SKM-1 treated with dmso at 0.1 percent for 144 hours (cell line): ENCODE measurements at regions not wholly inside any gene's neighbourhood (a gene's known extent, or its start where the extent isn't known, plus 50 kb on each side); places are given as distances from the start of the nearest gene placed in this dataset.
"Not testable (repeated sequence)": the region's sequence is repeated elsewhere in the genome, so short reads cannot be mapped to it uniquely, and the experiment has no call there.

Experiments
- DNase-seq: peaks from one replicate; lab custom pipeline; 2025; ENCODE audit not compliant: unreplicated experiment; lab: John Stamatoyannopoulos, UW

DNA sequence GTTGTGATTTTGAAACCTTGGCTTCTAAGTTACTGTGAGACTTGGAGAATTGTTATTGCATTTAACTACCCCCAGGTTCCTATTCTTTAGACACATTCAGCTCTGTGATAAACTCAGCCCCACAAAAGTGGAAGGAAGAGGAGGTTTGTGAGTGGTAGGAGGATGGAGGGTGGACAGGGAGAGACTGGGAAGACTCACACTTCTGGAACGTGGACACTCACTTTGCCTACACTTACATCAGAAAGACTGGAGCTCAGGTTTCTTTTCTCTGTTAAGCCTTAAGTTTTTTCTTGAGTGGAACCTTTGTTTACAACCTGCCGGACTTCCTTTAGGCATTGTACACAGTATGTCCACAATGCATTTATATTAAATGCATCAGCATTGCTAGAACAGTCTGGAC, 99.0 kb downstream of the AREG start:
- no peak for DNase-seq

DNA sequence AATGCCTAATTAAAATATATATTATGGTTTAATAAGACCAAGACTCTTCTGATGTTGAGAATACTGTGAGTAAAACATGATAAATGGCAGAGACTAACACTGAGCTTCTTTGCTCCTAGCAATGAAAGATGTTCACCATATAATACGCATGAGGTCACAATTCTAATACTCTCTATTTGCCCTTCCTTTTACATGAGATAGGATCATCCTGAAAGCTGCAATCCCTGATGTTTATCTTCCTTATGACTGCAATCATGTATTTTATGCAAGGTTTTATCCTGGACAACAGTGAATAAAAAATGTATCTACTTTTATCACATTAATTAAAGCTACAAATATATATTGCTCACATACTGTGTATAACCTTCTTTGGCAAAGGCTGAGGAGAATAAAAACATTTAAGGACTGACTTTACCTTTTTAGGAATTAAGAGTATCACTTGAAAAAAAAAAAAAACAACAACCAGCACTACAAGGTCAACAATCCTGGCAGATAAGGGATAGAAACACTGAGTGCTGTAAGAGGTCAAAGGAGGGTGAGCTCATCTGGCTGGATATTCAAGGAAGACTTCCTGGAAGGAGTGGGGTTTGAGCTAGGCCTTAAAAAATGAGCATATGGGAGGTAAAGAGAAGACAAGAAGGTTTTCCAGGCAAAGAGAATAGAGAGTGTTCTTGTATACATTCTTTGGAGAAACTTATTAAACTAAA, 99.9 kb downstream of the AREG start:
- no peak for DNase-seq

DNA sequence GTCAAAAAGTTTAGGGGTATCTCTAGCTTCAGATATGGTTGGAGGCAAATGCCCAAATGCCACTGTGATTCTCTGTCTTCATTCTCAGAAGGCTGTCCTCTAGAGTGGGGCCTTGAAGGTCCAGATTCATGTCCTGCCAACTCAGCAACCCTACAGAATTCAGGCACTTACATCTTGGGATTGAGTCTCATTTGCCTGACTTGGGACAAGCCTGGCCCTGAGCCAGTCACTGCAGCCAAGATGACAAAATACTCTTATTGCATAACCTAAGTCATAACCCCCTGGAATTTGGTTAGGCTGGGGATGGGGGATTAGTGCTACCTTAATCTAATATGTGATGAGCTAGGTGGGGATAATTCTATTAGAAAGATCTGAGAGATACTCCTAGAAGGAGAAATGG, 100.5 kb downstream of the AREG start:
- no peak for DNase-seq

DNA sequence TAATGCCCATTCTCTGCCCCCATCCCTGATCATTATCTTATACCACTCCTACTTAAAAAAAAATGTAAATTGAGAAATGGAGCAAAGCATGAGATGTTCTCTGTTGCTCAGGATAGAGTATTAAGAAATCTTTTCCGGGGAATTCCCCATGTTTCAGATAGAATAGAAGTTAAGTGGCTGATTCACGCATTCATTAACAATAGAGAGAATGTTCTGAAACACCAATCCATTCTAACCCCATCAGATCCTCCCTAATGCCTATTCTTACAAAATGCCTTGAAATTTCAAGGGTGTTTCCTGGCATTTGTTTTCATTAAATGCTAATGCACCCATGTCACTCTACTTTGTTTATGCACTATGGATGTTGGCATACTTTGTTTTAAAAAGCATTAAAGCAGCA, 101.1 kb downstream of the AREG start:
- no peak for DNase-seq

DNA sequence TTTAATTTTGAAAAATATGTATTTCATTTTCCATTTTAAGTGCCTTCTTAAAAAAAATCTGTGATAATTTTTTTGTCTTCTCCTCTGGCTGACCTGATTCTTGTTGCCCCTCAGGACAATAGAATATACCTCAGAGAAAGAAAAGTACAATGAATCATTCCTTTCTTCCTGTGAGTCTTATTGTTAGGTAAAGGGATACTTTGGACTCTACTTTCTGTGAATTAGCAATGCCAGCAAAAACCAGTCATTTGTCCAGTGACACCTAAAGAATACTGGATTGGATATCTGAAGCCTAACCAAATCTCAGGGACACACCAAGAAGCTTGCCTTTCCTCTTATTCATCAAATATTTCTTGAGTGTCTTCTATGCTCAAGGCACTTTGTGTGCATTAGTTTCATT, 102.1 kb downstream of the AREG start:
- no peak for DNase-seq

DNA sequence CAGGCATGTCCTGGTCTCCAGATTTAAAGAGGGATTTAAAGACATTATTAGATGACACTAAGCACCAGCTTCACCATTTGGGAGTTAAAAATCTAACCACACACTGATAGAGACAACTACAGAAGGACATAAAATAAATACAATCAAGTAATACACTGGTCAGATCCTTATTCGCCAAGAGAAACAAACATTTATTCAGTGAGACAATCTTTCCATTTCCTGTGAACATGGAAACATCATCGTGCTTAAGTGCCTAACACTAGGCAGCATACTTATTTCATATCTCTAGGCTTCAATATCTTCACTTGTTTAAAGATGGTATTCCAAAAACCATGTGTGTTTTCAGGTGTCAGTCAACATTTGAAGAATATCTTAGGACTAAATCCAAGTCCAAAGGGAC, 103.6 kb downstream of the AREG start:
- no peak for DNase-seq

DNA sequence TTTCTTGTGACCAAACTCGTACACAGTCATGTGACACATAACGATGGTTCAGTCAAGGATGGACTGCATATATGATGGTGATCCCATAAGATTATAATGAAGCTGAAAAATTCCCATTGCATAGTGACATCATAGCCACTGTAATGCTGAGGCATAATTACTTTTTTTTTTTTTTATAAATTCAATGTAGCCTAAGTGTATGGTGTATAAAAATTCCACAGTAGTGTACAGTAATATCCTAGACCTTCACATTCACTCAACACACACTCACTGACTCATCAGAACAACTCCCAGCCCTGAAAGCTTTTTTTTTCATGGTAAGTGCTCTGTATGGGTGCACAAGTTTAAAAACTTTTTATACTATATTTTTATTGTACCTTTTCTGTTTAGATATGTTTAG, 105.0 kb downstream of the AREG start:
- no peak for DNase-seq

DNA sequence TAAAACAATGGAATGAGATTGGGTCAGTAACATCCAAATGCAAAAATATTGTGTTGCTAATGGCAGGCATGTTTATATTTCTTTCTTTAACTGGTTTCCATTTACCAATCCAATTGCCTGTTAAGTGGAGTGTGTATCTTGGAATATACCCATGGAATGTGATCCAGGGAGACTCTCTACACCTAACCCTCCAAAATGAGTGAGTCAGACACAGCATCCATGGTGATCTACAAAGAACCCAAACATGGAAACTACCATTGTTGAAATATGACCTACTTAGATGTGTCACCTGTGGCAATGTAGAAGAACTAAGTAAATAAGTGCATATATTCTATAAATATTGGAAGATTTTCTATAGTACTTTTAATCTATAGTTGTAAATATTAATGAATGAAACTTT, 110.3 kb downstream of the AREG start:
- no peak for DNase-seq

DNA sequence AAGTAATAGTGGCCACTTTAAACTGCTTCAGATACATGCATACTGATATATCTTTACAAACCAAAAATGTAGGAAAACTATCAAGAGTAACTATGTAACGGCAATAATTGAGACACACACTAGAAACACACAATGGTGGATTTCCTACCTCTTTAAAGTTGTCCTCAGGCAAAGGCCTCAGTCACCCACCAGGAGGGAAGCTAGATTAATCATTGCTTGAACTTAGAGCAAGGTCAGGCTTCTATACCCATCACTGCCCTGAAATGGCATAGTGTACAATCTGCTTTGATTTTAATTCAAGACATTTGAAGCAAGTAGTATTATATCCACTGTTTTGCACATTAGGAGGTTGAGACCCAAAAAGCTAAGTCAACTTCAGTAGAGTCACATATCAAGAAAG, 110.9 kb downstream of the AREG start:
- DNase-seq = no peak

DNA sequence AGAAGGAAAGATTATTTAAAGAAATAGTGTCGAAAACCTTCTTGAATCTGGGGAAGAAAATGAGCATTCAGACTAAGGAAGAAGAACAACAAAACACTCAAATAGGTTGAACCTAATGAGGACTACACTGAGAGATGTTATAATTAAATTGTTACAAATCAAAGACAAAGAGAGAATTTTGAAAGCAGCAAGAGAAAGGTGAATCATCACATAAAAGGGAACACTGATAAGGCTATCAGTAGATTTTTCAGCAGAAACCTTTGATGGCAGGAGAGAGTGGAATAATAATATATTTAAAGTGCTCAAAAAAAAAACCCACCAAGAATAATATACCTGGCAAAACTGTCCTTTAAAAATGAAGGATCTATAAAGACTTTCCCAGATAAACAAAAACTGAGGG, 114.9 kb downstream of the AREG start:
- DNase-seq = no peak

DNA sequence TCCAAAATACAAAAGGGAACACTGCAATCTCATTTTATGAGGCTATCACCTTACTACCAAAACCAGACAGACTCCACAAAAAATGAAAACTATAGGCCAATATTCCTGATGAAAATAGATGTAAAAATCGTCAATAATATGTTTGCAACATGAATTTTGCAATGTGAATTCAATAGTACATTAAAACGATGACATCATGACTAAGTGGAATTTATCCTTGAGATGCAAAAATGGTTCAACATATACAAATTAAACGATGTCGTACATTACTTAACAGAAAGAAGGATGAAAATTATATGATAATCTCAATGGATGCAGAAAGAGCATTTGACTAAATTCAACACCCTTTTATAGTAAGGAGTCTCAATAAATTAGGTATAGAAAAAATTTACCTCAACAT, 123.0 kb downstream of the AREG start:
- DNase-seq = no peak

DNA sequence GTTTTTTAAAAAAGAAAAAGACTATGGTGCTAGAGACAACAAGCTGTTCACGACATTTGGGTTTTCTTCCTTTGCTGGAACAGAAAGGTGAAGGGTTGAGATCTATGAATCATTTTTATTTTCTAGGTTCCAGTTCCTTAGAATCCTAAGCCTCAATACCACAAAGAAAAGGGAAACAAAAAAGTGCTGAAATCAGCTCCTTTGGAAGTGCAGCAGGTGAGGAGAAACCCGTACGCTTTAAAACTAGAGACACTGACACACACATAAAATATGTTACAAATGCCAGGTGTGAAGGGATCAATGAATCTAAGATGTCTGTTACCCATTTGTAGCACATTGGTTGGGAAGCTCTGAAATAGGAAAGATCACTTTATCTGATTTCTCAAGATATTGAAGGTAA, 125.2 kb downstream of the AREG start:
- no peak for DNase-seq

DNA sequence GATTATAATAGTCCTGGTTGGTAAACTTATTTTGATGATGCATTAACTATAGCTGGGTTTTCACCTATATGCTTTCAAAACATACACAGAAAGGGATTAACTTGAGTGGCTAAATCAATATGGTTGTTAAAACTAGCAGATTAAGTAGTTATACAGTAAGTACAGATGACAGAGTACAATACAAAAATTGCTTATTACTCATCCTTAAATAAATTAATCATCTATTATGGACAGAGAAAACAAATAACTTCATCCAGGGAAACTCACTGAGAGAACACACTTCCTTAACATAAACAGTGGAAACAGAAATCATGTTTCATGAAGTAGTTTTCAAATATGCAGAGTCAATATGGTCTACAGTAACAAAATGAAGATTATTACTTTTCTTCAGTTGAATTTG, 133.4 kb downstream of the AREG start:
- DNase-seq = no peak

DNA sequence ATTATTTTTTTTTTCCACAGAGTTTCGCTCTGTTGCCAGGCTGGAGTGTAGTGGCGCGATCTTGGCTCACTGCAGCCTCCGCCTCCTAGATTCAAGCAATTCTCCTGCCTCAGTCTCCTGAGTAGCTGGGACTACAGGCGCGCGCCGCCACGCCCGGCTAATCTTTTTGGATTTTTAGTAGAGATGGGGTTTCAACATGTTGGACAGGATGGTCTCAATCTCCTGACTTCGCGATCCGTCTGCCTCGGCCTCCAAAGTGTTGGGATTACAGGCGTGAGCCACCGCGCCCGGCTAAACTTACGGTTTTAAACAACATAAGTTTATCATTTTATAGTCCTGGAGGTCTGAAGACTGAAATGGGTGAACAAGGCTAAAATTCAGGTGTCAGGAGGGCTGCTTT, 133.9 kb downstream of the AREG start:
- DNase-seq = not testable (repeated sequence)

DNA sequence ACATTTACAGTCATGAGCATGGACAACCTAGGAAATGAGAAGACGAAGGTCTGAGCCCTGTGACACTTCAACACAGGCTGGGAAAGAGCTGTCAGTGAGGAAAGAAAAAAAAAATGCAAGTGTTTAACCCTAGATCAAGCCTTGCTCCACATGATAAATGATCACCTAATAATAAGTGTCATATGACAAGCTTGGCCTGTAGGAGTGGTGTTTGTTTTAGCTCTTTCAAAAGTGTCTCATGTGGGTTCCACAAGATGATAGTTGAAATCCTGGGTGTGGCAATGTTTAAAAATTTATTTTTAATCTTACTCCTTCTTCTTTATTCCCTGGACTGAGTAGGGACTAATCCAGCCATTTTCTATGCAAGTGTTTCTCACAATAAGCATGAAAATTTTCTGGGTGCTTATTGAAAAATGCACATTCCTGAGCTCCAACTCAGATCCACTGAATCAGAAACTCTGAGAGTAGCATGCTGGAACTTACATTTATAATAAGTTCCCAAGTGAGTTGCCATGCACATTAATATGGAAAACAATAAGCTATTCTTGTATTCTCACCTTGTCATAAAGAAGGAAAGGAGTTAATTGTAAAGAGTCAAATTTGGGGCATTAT, 138.3 kb downstream of the AREG start:
- no peak for DNase-seq

DNA sequence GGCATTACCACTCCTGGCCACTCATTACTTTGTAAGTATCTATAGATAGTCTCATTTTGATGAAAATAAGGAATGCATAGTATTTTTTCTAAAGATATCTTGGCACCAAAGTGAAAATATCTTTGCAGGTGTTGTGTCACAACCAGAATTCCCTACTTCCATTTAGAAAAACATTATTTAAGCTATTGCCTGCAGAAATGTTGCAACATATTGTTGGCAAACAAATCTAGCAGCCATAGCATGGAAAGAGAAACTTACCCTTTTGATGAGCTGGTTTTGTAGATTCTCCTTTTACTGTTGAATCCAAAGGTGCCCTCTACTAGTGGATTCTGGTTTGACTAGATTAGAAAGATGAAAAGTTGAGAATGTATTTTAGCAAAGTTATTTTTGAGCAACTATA, 138.8 kb downstream of the AREG start:
- no peak for DNase-seq

DNA sequence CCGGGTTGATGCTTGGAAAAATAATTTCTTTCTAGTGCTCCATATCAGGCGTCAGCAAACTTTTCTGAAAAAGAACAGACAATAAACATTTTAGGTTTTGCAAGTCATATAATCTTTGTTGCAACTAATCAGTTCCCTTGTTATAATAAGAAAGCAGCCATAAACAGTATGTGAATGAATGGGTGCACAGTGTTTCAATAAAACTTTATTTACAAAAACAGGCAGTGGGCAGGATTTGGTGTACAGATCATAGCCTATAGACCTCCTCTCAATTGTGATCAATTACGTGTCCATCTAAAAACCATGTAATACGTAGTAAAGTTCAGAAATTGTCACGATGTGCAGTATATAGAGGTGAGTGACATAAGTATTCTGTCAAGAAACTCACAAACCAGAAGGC, 143.4 kb downstream of the AREG start:
- no peak for DNase-seq

DNA sequence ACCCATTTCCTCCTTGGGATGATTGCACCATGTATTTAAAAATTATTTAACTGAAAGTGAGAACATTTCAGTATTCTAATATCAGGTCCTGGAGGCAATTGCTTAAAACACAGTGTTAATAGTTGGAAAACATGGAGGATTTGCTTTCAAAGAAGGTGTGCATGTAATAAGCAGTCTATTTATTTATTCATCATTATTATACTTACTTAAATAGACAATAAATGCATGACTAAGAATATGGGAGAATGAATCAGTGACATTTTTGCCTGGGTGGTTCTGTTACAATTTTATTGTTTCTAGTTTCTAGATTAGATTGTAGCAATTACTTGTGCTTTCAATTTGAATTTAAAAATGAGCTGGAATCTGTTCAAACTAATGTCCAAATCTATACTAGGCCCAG, 145.5 kb downstream of the AREG start:
- DNase-seq = no peak

DNA sequence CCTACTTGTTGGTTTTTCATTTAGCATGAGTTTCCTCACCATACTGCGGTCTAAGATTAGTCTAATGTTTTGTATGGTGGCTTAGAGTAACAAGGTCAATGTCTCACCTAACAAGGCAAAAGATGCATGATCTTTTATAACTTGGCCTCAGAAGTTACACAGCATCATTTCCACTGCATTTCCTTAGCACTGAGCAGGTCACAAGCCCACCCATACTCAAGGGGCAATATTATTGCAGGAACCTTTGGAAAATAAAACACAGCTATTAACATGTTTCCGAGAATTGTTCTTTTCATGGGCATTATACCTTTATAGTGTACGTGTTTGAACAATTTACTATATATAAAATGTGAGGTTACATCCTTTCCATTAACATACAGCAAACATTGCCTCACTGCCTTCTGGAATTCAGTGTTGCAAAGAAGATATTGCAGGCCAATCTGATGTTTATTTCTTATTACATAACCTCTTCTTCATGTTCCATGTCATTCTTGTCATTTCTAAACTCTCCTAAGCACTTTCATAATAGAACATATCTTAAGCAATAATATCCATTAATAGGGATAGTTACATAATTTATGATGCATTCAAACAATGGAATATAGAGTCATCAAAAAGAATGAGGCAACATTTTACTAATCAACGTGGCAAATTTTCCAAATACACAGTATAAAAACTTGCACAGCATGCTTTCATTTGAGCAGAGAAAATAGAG, 153.8 kb downstream of the AREG start:
- DNase-seq = no peak

DNA sequence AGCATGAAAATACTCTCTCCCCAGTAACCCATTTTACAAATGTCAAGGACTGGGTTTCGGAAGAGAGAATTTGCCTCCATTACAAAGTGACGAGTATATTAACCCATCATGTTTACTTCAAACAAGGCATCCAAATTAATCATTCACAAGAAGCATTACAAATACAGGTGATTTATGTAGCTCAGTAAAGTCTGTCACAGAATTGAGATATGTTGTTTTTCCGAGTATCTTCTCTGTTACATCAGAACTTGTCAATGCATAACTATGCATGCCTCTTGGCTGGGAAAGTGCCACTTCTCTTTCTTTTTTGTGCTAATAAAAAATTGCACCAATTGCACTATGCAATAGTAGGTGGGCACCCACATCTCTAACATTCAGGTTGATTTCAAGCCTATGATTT, 158.2 kb downstream of the AREG start:
- DNase-seq = no peak

DNA sequence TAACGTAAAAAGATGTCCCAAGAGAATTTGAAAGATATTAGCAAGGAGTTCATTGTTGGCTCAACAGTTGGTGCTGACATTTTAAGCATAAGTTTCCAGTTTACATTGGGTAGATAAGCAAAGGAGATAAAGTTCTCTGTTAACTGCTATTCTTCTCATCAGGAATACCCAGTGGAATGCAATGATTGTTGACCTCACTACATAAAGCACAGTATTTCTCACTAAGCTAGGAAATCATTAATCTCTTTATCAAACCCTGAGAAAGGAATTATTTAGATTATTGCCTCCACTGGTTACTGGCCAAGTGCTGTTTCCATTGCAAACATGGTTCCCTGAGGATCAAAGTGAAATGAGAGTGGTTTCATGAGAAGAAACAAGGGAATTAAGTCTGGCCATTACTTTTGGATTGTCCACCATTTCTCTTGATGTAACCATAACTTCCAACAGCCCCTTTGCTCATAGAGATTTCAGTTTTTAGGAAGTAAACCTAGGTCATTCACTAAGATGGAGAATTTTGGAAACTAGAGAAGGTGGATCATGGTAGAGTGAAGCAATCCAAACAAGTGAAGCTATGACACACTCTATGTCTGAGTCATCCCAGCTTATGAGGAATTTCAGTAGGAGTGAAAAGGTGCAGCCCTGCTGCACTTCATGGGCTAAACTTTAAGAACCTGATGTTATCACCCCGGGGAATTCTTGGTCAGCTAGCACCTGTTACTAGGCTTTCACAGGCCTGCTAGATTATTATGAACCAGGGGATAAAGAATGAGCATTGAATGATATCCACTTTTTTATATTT, 163.4 kb downstream of the AREG start:
- no peak for DNase-seq

DNA sequence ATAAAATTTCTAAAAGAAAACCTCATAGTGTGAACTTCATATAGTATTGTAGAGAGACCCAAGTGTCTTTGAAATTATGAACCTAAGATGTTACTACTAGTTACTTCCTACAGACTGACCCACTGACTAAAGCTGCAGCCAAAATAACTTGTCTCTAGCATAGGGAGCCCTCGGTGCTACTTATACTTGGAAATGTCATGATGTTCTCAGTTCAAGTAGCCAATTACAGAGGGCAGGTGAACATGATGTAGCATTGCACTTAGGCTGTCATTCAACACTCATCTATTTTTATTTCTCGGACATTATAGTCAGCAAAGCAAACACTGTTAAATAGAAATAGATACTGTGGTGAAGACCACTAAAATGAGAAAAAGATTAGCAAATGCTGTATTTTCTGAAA, 165.6 kb downstream of the AREG start:
- no peak for DNase-seq
